Peyer's patch (tissue), 4 donors: ENCODE measurements at regions not wholly inside any gene's neighbourhood (a gene's known extent, or its start where the extent isn't known, plus 50 kb on each side); places are given as distances from the start of the nearest gene placed in this dataset.

Experiments used
- CTCF ChIP-seq, 6 experiments: fragments of 450-650 bp in 4 of 6; fragments of 200-600 bp in 2 of 6; sonication (generic) in 1 of 6; IDR thresholded peaks; one replicate each; pipeline ENCODE4 v1.5.1; 2017 to 2019; ENCODE audit warnings: antibody characterized with exemption in 6 of 6, mild to moderate bottlenecking in 3 of 6, moderate library complexity in 1 of 6
- POLR2A ChIP-seq, 2 donors: fragments of 450-650 bp; IDR thresholded peaks; one replicate each; pipeline ENCODE4 v1.5.1; 2017; ENCODE audit warnings: antibody characterized with exemption in 2 of 2, mild to moderate bottlenecking in 2 of 2, moderate library complexity in 2 of 2

- TF ChIP-seq CTCF (IDR thresholded peaks at IDR 0.05) (no peak), POLR2A (IDR thresholded peaks at IDR 0.05) (no peak)
Measured at GRCh38 chr19:5259750-5260149, 80.9 kb downstream of the PTPRS start.
